Liver (tissue), 8 donors: ENCODE measurements at regions not wholly inside any gene's neighbourhood (a gene's known extent, or its start where the extent isn't known, plus 50 kb on each side); places are given as distances from the start of the nearest gene placed in this dataset.

Experiments used
- DNase-seq: peaks from one replicate; pipeline ENCODE4 v3.0.0-alpha.2; 2017; ENCODE audit warnings: low spot score
- H3K27ac ChIP-seq, 2 donors: one replicate each; pipeline ENCODE4 v1.7.0; 2013; ENCODE audit warnings: inconsistent platforms in 2 of 2, low read length in 2 of 2, control low read depth in 1 of 2, low read depth in 1 of 2, mild to moderate bottlenecking in 1 of 2
- H3K27me3 ChIP-seq, 4 donors: one replicate each; pipeline versions ENCODE4 v1.6.1 to v1.7.0; 2013; ENCODE audit warnings: low read length in 3 of 4, inconsistent platforms in 1 of 4, mild to moderate bottlenecking in 1 of 4, moderate library complexity in 1 of 4; ENCODE audit not compliant: control insufficient read depth in 4 of 4, insufficient read depth in 4 of 4
- H3K36me3 ChIP-seq, 4 donors: one replicate each; pipeline versions ENCODE4 v1.6.1 to v1.7.0; 2013; ENCODE audit warnings: low read length in 3 of 4, mild to moderate bottlenecking in 3 of 4, low read depth in 1 of 4, moderate library complexity in 1 of 4; ENCODE audit not compliant: control insufficient read depth in 4 of 4, insufficient read depth in 3 of 4
- H3K4me1 ChIP-seq, 4 donors: one replicate each; pipeline versions ENCODE4 v1.6.1 to v1.7.0; 2013; ENCODE audit warnings: low read length in 3 of 4, mild to moderate bottlenecking in 3 of 4, moderate library complexity in 1 of 4; ENCODE audit not compliant: control insufficient read depth in 4 of 4, insufficient read depth in 4 of 4
- H3K4me3 ChIP-seq, 3 donors: one replicate each; pipeline versions ENCODE4 v1.6.1 to v1.7.0; 2013; ENCODE audit warnings: low read length in 3 of 3, control low read depth in 1 of 3, low read depth in 1 of 3, mild to moderate bottlenecking in 1 of 3
- H3K9ac ChIP-seq, 2 donors: one replicate each; pipeline ENCODE4 v1.7.0; 2013; ENCODE audit warnings: low read length in 2 of 2, mild to moderate bottlenecking in 2 of 2, moderate library complexity in 2 of 2, control low read depth in 1 of 2, low read depth in 1 of 2
- H3K9me3 ChIP-seq, 4 donors: one replicate each; pipeline versions ENCODE4 v1.6.1 to v1.7.0; 2013; ENCODE audit warnings: low read length in 3 of 4; ENCODE audit not compliant: control insufficient read depth in 4 of 4
- EGR1 ChIP-seq, 2 donors: IDR thresholded peaks; 2 replicates each; pipeline ENCODE4 v1.6.1; 2016 to 2018; ENCODE audit warnings: antibody characterized with exemption in 2 of 2, low read depth in 2 of 2
- FOXA1 ChIP-seq: IDR thresholded peaks from 2 replicates; pipeline ENCODE4 v1.6.1; 2016; ENCODE audit warnings: antibody characterized with exemption
- FOXA2 ChIP-seq: IDR thresholded peaks from 2 replicates; pipeline ENCODE4 v1.6.1; 2016; ENCODE audit warnings: antibody characterized with exemption
- GABPA ChIP-seq, 2 donors: IDR thresholded peaks in 1 of 2; conservative IDR thresholded peaks in 1 of 2; 2 replicates each; pipeline ENCODE4 v1.6.1; 2016; ENCODE audit warnings: antibody characterized with exemption in 2 of 2, mild to moderate bottlenecking in 1 of 2, moderate library complexity in 1 of 2
- HNF4A ChIP-seq, 2 donors: conservative IDR thresholded peaks; 2 replicates each; pipeline ENCODE4 v1.6.1; 2016; ENCODE audit warnings: antibody characterized with exemption in 2 of 2, mild to moderate bottlenecking in 2 of 2
- JUND ChIP-seq, 2 donors: IDR thresholded peaks; 2 replicates each; pipeline ENCODE4 v1.6.1; 2016; ENCODE audit warnings: antibody characterized with exemption in 2 of 2
- NR2F2 ChIP-seq: IDR thresholded peaks from 2 replicates; pipeline ENCODE4 v1.6.1; 2016; ENCODE audit warnings: antibody characterized with exemption
- RAD21 ChIP-seq, 2 donors: IDR thresholded peaks; 2 replicates each; pipeline ENCODE4 v1.6.1; 2016; ENCODE audit warnings: antibody characterized with exemption in 2 of 2, mild to moderate bottlenecking in 2 of 2
- RXRA ChIP-seq, 2 donors: IDR thresholded peaks; 2 replicates each; pipeline ENCODE4 v1.6.1; 2017 to 2018; ENCODE audit warnings: antibody characterized with exemption in 2 of 2, mild to moderate bottlenecking in 1 of 2
- SP1 ChIP-seq: IDR thresholded peaks from 2 replicates; pipeline ENCODE4 v1.6.1; 2018; ENCODE audit warnings: antibody characterized with exemption, mild to moderate bottlenecking
- TAF1 ChIP-seq: conservative IDR thresholded peaks from 2 replicates; pipeline ENCODE4 v1.6.1; 2016; ENCODE audit warnings: antibody characterized with exemption, mild to moderate bottlenecking
- YY1 ChIP-seq: IDR thresholded peaks from 2 replicates; pipeline ENCODE4 v1.6.1; 2016; ENCODE audit warnings: antibody characterized with exemption, mild to moderate bottlenecking
- WGBS: extraction: QIAGEN DNeasy Blood & Tissue Kit; methylation state at CpG from one replicate; pipeline ENCODE4 v1.1.7; 2013; 5-methylcytosine and 5-hydroxymethylcytosine counted together
- TF ChIP-seq, protein P1 (sequence below): IDR thresholded peaks from 2 replicates; pipeline ENCODE4 v1.6.1; 2016; ENCODE audit warnings: antibody characterized with exemption
- TF ChIP-seq, protein P2 (sequence below): IDR thresholded peaks from 2 replicates; pipeline ENCODE4 v1.6.1; 2016; ENCODE audit warnings: antibody characterized with exemption
- TF ChIP-seq, protein P3 (sequence below): IDR thresholded peaks from 2 replicates; pipeline ENCODE4 v1.6.1; 2016; ENCODE audit warnings: antibody characterized with exemption
- TF ChIP-seq, protein P4 (sequence below): IDR thresholded peaks from 2 replicates; pipeline ENCODE4 v1.6.1; 2016; ENCODE audit warnings: antibody characterized with exemption, mild to moderate bottlenecking
- TF ChIP-seq, protein P5 (sequence below): fragments of 150-350 bp; IDR thresholded peaks from 2 replicates; pipeline ENCODE4 v1.5.1; 2017; ENCODE audit warnings: improper control_type of control experiment, low read depth, low read length; ENCODE audit not compliant: missing input control
- donor health status: healthy.
- donor health status: healthy.
- donor health status: healthy.
- donor health status: healthy.
- donor health status: healthy.

DNA sequence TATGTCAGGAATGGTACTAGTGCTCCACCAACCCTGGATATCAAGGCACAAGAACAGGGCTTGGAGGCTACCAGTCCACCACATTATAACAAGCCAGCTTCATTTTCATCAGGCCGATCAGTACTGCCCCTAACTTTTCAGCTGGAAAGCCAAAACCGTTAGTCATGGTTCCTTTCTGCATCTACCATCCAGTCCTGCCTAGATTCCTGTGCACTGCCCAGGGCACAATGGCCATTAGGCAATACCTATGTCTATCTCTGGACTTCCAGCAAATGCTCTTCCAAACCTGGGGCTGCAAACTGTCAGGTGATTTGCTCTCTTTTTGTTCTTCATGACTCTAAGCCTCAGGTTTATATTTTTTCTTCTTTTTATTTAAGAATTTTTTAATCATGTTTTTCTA lies 937.7 kb downstream of the SORCS1 start:
- DNase-seq = no peak

DNA sequence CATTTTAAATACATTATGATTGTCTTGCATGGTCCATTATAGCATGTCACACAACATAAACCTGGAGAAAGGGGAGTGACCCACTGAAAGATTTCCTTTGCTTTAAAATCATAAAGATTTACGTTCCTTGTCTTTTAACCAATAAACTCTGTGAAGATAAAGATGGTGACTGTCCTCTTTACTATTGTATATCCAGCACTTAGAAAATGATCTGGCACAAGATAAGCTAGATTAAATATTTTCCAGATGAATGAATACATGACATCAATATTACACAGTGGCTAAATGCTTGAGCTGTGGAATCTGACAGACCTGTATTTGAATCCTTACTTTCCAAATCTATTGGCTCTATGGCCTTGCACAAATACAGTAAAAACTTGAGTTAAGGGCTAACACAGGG lies 938.4 kb downstream of the SORCS1 start:
- H3K9ac ChIP-seq = no peak overlapping the region
- peaks cover 0 to 2% (median 0%) of the 10 kb centered on the region in 4 donors for H3K9me3 ChIP-seq
- no peaks in the 10 kb centered on the region for H3K4me1 ChIP-seq
- H3K27me3 ChIP-seq = no peaks in the 10 kb centered on the region
- H3K27ac ChIP-seq = no peak overlapping the region
- no peak for DNase-seq
- WGBS = 66% methylated on average over 1 of the region's 1 CpG
- TF ChIP-seq, protein P1, sequence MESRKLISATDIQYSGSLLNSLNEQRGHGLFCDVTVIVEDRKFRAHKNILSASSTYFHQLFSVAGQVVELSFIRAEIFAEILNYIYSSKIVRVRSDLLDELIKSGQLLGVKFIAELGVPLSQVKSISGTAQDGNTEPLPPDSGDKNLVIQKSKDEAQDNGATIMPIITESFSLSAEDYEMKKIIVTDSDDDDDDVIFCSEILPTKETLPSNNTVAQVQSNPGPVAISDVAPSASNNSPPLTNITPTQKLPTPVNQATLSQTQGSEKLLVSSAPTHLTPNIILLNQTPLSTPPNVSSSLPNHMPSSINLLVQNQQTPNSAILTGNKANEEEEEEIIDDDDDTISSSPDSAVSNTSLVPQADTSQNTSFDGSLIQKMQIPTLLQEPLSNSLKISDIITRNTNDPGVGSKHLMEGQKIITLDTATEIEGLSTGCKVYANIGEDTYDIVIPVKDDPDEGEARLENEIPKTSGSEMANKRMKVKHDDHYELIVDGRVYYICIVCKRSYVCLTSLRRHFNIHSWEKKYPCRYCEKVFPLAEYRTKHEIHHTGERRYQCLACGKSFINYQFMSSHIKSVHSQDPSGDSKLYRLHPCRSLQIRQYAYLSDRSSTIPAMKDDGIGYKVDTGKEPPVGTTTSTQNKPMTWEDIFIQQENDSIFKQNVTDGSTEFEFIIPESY = no peak
- TF ChIP-seq GABPA (IDR thresholded peaks at IDR 0.05 in 1 of 2, conservative IDR thresholded peaks at IDR 0.05 in 1 of 2) (no peak), NR2F2 (no peak), FOXA1 (no peak), SP1 (no peak), YY1 (no peak), HNF4A (conservative IDR thresholded peaks at IDR 0.05) (no peak), RAD21 (IDR thresholded peaks at IDR 0.05) (no peak)
- TF ChIP-seq, protein P2, sequence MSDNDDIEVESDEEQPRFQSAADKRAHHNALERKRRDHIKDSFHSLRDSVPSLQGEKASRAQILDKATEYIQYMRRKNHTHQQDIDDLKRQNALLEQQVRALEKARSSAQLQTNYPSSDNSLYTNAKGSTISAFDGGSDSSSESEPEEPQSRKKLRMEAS = no peak
- TF ChIP-seq, protein P3, sequence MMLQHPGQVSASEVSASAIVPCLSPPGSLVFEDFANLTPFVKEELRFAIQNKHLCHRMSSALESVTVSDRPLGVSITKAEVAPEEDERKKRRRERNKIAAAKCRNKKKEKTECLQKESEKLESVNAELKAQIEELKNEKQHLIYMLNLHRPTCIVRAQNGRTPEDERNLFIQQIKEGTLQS = no peak
- no peaks in the 10 kb centered on the region for H3K36me3 ChIP-seq
- no peak overlapping the region for H3K4me3 ChIP-seq

More for the DNA sequence above, 937.7 kb downstream of the SORCS1 start:
- H3K27me3 ChIP-seq = no peaks in the 10 kb centered on the region
- no peaks in the 10 kb centered on the region for H3K4me1 ChIP-seq
- H3K27ac ChIP-seq = no peak overlapping the region
- TF ChIP-seq, protein P4, sequence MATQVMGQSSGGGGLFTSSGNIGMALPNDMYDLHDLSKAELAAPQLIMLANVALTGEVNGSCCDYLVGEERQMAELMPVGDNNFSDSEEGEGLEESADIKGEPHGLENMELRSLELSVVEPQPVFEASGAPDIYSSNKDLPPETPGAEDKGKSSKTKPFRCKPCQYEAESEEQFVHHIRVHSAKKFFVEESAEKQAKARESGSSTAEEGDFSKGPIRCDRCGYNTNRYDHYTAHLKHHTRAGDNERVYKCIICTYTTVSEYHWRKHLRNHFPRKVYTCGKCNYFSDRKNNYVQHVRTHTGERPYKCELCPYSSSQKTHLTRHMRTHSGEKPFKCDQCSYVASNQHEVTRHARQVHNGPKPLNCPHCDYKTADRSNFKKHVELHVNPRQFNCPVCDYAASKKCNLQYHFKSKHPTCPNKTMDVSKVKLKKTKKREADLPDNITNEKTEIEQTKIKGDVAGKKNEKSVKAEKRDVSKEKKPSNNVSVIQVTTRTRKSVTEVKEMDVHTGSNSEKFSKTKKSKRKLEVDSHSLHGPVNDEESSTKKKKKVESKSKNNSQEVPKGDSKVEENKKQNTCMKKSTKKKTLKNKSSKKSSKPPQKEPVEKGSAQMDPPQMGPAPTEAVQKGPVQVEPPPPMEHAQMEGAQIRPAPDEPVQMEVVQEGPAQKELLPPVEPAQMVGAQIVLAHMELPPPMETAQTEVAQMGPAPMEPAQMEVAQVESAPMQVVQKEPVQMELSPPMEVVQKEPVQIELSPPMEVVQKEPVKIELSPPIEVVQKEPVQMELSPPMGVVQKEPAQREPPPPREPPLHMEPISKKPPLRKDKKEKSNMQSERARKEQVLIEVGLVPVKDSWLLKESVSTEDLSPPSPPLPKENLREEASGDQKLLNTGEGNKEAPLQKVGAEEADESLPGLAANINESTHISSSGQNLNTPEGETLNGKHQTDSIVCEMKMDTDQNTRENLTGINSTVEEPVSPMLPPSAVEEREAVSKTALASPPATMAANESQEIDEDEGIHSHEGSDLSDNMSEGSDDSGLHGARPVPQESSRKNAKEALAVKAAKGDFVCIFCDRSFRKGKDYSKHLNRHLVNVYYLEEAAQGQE = no peak
- TF ChIP-seq, protein P1 = no peak
- TF ChIP-seq RXRA (IDR thresholded peaks at IDR 0.05) = no peak
- no peak for TF ChIP-seq FOXA1
- TF ChIP-seq TAF1 = no peak
- no peak for TF ChIP-seq FOXA2
- TF ChIP-seq, protein P5, sequence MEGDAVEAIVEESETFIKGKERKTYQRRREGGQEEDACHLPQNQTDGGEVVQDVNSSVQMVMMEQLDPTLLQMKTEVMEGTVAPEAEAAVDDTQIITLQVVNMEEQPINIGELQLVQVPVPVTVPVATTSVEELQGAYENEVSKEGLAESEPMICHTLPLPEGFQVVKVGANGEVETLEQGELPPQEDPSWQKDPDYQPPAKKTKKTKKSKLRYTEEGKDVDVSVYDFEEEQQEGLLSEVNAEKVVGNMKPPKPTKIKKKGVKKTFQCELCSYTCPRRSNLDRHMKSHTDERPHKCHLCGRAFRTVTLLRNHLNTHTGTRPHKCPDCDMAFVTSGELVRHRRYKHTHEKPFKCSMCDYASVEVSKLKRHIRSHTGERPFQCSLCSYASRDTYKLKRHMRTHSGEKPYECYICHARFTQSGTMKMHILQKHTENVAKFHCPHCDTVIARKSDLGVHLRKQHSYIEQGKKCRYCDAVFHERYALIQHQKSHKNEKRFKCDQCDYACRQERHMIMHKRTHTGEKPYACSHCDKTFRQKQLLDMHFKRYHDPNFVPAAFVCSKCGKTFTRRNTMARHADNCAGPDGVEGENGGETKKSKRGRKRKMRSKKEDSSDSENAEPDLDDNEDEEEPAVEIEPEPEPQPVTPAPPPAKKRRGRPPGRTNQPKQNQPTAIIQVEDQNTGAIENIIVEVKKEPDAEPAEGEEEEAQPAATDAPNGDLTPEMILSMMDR = no peak
- no peak for TF ChIP-seq RAD21 (IDR thresholded peaks at IDR 0.05)
- TF ChIP-seq JUND (IDR thresholded peaks at IDR 0.05) = no peak
- TF ChIP-seq EGR1 (IDR thresholded peaks at IDR 0.05; ENCODE audit: low read depth in 2 of 2) = no peak
- no peak for TF ChIP-seq SP1
- WGBS = 57% methylated on average over 2 of the region's 2 CpGs
- no peak overlapping the region for H3K9ac ChIP-seq
- no peaks in the 10 kb centered on the region for H3K36me3 ChIP-seq
- H3K9me3 ChIP-seq = peaks cover 0 to 2% (median 0%) of the 10 kb centered on the region in 4 donors
- no peak overlapping the region for H3K4me3 ChIP-seq
